ENCODE measurements at regions not wholly inside any gene's neighbourhood (a gene's known extent, or its start where the extent isn't known, plus 50 kb on each side); places are given as distances from the start of the nearest gene placed in this dataset.

DNA sequence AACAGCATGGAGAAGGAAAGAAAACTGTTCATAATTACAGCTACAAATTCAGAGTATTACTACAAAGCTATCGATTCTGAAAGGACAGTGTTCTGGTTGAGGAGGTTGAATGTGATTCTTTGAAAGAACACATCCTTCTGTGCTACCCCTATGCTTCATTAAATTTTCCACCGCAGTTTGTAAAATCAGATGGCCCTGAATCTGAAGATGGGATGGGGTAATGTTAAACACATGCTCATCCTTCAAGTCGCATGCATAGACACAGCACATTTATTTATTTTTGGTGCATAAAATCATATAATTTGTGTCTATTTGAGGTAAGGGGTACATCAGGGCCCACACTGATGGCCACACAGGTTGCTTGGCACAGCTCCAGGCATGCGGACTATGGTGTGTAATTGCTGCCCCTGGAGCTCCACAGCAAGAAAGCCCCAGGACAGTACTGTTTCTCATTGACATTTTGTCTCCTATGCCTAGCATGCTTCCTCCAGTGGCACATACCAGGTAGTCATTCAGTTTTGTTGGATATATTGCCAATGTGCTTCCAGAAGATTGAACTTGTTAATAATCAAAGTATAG, 238.8 kb upstream of the TANK start:
- H3K4me3 ChIP-seq (ENCODE audit: low read length in 2 of 2), result no peak overlapping the region
- no peaks in the 10 kb centered on the region for H3K4me1 ChIP-seq (ENCODE audit: insufficient read depth, low read length)
- H3K27me3 ChIP-seq (ENCODE audit: insufficient read depth, low read length), result no peaks in the 10 kb centered on the region
- no peak overlapping the region for H3K27ac ChIP-seq (ENCODE audit: low read depth, low read length)
- POLR2A ChIA-PET (ENCODE audit: partially characterized antibody), result no interaction called here
- no peaks in the 10 kb centered on the region for H3K36me3 ChIP-seq (ENCODE audit: insufficient read depth, low read length)
- H3K9me3 ChIP-seq (ENCODE audit: control insufficient read depth in 1 of 2, low read length in 2 of 2), result no peaks in the 10 kb centered on the region
- no peaks in the 10 kb centered on the region for H3K9me3 Mint-ChIP-seq
- no peak for DNase-seq
- H3K36me3 Mint-ChIP-seq, result no peaks in the 10 kb centered on the region
- H3K4me3 Mint-ChIP-seq, result no peak overlapping the region
- H3K4me1 Mint-ChIP-seq, result no peaks in the 10 kb centered on the region
- CTCF ChIA-PET (ENCODE audit: partially characterized antibody), result interaction anchor here (0.7 to 1.0 kb wide), 2 partner anchors 593 to 596 kb away, joined by 3 read pairs; no protein-coding TSS in a partner anchor
- intact Hi-C loops (cut with micrococcal nuclease), result no loop called here
- no peaks in the 10 kb centered on the region for H3K27me3 Mint-ChIP-seq
- no peak overlapping the region for H3K27ac Mint-ChIP-seq

DNA sequence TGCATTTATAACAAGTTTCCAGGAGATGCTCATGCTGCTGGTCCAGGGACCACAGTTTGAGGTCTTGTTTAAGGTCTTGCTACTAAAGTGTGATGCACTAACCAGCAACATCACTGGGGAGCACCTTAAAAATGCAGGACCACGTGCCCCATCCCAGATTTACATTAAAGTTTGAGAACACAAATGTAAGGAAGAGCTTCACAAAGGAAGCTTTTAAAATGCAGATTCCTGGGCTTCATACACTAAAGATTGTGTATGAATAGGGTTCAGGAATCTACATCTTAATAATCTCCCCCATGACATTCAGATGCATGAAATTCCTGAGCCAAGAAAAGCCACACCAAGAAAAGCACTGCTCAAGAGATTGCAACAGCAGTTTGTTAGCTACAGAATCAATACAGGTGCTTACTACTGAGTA, 235.3 kb upstream of the TANK start:
- Histone ChIP-seq H3K27ac (ENCODE audit: low read depth, low read length) (no peak overlapping the region), H3K36me3 (ENCODE audit: insufficient read depth, low read length) (no peaks in the 10 kb centered on the region), H3K27me3 (ENCODE audit: insufficient read depth, low read length) (no peaks in the 10 kb centered on the region), H3K4me3 (ENCODE audit: low read length in 2 of 2) (no peak overlapping the region), H3K9me3 (ENCODE audit: control insufficient read depth in 1 of 2, low read length in 2 of 2) (no peaks in the 10 kb centered on the region), H3K4me1 (ENCODE audit: insufficient read depth, low read length) (no peaks in the 10 kb centered on the region)
- Mint-ChIP-seq H3K36me3 (no peaks in the 10 kb centered on the region), H3K27me3 (peaks cover 1 to 5% of the 10 kb centered on the region in 2 donors), H3K4me1 (no peaks in the 10 kb centered on the region), H3K27ac (no peak overlapping the region), H3K4me3 (no peak overlapping the region), H3K9me3 (no peaks in the 10 kb centered on the region)
- intact Hi-C loops (cut with micrococcal nuclease), result no loop called here
- no peak for DNase-seq
- CTCF ChIA-PET (ENCODE audit: partially characterized antibody), result interaction anchor here (1.0 to 2.2 kb wide), 4 partner anchors 13 to 673 kb away, joined by 3 to 6 read pairs (median 4); no protein-coding TSS in a partner anchor
- POLR2A ChIA-PET (ENCODE audit: partially characterized antibody), result no interaction called here

DNA sequence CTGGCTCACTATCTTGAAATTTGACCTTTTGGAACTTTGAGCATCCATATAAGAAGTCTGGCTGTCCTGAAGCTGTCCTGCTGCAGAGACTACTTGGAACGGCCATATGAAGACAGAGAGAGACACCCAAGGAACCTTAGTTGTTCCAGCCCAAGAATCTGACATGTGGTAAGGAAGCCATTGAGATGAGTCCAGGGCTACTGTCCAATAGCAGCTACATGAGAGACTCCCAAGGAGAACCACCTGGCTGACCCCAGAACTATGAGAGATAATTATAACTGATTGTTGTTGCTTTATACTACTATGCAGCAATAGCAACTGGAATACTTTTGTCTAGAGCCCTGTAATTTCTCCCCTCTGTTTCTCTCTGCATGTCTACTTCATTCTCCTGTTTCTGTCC, 234.3 kb upstream of the TANK start:
- Mint-ChIP-seq H3K27ac (no peak overlapping the region), H3K4me3 (no peak overlapping the region), H3K4me1 (no peaks in the 10 kb centered on the region), H3K36me3 (no peaks in the 10 kb centered on the region), H3K27me3 (peaks cover 6 to 8% of the 10 kb centered on the region in 2 donors), H3K9me3 (no peaks in the 10 kb centered on the region)
- intact Hi-C loops (cut with micrococcal nuclease), result no loop called here
- H3K27me3 ChIP-seq (ENCODE audit: insufficient read depth, low read length), result no peaks in the 10 kb centered on the region
- no peak for DNase-seq
- no peak overlapping the region for H3K27ac ChIP-seq (ENCODE audit: low read depth, low read length)
- H3K4me1 ChIP-seq (ENCODE audit: insufficient read depth, low read length), result no peaks in the 10 kb centered on the region
- H3K4me3 ChIP-seq (ENCODE audit: low read length in 2 of 2), result no peak overlapping the region
- no peaks in the 10 kb centered on the region for H3K9me3 ChIP-seq (ENCODE audit: control insufficient read depth in 1 of 2, low read length in 2 of 2)
- H3K36me3 ChIP-seq (ENCODE audit: insufficient read depth, low read length), result no peaks in the 10 kb centered on the region
- CTCF ChIA-PET (ENCODE audit: partially characterized antibody), result interaction anchor here (1.8 to 2.2 kb wide), 2 partner anchors 602 to 674 kb away, joined by 5 to 6 read pairs; no protein-coding TSS in a partner anchor
- POLR2A ChIA-PET (ENCODE audit: partially characterized antibody), result no interaction called here

DNA sequence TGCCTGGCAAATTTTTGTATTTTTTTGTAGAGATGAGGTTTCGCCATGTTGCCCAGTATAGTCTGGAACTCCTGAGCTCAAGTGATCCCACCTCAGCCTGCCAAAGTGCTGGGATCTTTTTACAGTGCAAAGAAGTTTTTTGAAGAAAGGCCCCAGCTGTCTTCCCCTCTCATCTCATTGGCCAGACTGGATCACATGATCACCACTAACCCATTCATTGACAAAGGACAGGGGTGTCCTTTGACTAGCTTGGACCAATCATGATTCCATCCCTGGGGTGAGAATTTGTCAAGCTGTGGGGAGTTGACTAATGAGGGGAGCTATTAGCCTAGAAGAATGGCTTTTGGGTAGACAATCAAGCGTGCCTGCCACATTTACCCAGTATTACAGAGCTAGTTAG, 232.9 kb upstream of the TANK start:
- H3K4me1 Mint-ChIP-seq, result no peaks in the 10 kb centered on the region
- Histone ChIP-seq H3K9me3 (ENCODE audit: control insufficient read depth in 1 of 2, low read length in 2 of 2) (no peaks in the 10 kb centered on the region), H3K36me3 (ENCODE audit: insufficient read depth, low read length) (no peaks in the 10 kb centered on the region), H3K27ac (ENCODE audit: low read depth, low read length) (no peak overlapping the region), H3K4me3 (ENCODE audit: low read length in 2 of 2) (no peak overlapping the region), H3K27me3 (ENCODE audit: insufficient read depth, low read length) (no peaks in the 10 kb centered on the region), H3K4me1 (ENCODE audit: insufficient read depth, low read length) (no peaks in the 10 kb centered on the region)
- H3K27ac Mint-ChIP-seq, result no peak overlapping the region
- no peak for DNase-seq
- no peaks in the 10 kb centered on the region for H3K9me3 Mint-ChIP-seq
- intact Hi-C loops (cut with micrococcal nuclease), result no loop called here
- H3K27me3 Mint-ChIP-seq, result peaks cover 11% of the 10 kb centered on the region in 2 donors
- ChIA-PET CTCF (ENCODE audit: partially characterized antibody) (interaction anchor here (1.2 to 2.5 kb wide), 3 partner anchors 9 to 818 kb away, joined by 3 to 8 read pairs (median 3); no protein-coding TSS in a partner anchor), POLR2A (ENCODE audit: partially characterized antibody) (no interaction called here)
- no peaks in the 10 kb centered on the region for H3K36me3 Mint-ChIP-seq
- H3K4me3 Mint-ChIP-seq, result no peak overlapping the region

DNA sequence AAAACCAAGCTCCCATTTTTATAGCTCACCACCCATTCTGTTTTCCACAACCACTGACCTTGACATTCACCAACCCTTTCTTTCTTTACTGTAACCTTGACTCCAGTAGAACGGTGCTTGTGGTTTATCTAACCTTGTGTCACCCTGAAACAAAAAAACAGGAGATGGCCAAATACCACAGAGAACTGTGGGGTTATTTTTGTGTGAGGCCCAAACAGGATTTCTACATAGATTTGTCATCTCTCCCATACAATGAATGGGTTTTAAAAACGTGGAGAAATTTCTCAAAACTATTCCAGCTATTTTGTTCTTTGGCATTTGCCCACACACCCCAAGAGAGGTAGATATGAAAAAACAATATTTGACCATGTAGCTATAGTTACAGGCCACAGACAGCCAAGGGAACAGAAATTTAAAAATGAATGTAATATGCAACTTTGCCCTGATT, 231.3 kb upstream of the TANK start:
- Histone ChIP-seq H3K9me3 (ENCODE audit: control insufficient read depth in 1 of 2, low read length in 2 of 2) (no peaks in the 10 kb centered on the region), H3K36me3 (ENCODE audit: insufficient read depth, low read length) (no peaks in the 10 kb centered on the region), H3K27me3 (ENCODE audit: insufficient read depth, low read length) (no peaks in the 10 kb centered on the region), H3K27ac (ENCODE audit: low read depth, low read length) (no peak overlapping the region), H3K4me1 (ENCODE audit: insufficient read depth, low read length) (no peaks in the 10 kb centered on the region), H3K4me3 (ENCODE audit: low read length in 2 of 2) (no peak overlapping the region)
- Mint-ChIP-seq H3K9me3 (no peaks in the 10 kb centered on the region), H3K27ac (no peak overlapping the region), H3K4me3 (no peak overlapping the region), H3K4me1 (no peaks in the 10 kb centered on the region), H3K36me3 (no peaks in the 10 kb centered on the region), H3K27me3 (peaks cover 11% of the 10 kb centered on the region in 2 donors)
- intact Hi-C loops (cut with micrococcal nuclease), result no loop called here
- ChIA-PET CTCF (ENCODE audit: partially characterized antibody) (interaction anchor here (2.5 kb wide), 1 partner anchor 10 kb away, joined by 8 read pairs; no protein-coding TSS in a partner anchor), POLR2A (ENCODE audit: partially characterized antibody) (no interaction called here)
- DNase-seq, result no peak

DNA sequence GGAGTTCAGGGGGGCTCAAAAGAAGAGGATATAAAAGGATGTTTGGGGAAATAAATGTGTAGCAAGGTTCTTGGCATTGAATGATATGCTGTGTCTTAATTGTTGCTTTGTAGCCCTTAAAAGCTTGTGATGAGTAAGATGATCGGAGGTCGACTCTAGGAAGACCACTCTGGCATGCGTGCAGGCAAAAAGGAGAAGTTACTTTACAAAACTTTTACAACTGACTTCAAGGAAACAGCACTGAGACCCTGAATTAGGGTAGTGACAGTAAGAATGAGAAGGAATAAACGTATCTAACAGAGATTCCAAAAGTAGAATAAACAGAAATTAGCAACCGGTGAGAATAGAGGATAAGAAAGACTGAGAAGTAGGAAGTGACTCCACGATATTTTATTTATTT, 228.7 kb upstream of the TANK start:
- H3K27me3 Mint-ChIP-seq, result peaks cover 11% of the 10 kb centered on the region in 2 donors
- H3K36me3 Mint-ChIP-seq, result no peaks in the 10 kb centered on the region
- Histone ChIP-seq H3K27me3 (ENCODE audit: insufficient read depth, low read length) (no peaks in the 10 kb centered on the region), H3K36me3 (ENCODE audit: insufficient read depth, low read length) (no peaks in the 10 kb centered on the region), H3K4me1 (ENCODE audit: insufficient read depth, low read length) (no peaks in the 10 kb centered on the region), H3K27ac (ENCODE audit: low read depth, low read length) (no peak overlapping the region), H3K9me3 (ENCODE audit: control insufficient read depth in 1 of 2, low read length in 2 of 2) (no peaks in the 10 kb centered on the region), H3K4me3 (ENCODE audit: low read length in 2 of 2) (no peak overlapping the region)
- DNase-seq, result no peak
- H3K27ac Mint-ChIP-seq, result no peak overlapping the region
- intact Hi-C loops (cut with micrococcal nuclease), result no loop called here
- H3K9me3 Mint-ChIP-seq, result no peaks in the 10 kb centered on the region
- H3K4me3 Mint-ChIP-seq, result no peak overlapping the region
- ChIA-PET CTCF (ENCODE audit: partially characterized antibody) (no interaction called here), POLR2A (ENCODE audit: partially characterized antibody) (no interaction called here)
- H3K4me1 Mint-ChIP-seq, result no peaks in the 10 kb centered on the region

DNA sequence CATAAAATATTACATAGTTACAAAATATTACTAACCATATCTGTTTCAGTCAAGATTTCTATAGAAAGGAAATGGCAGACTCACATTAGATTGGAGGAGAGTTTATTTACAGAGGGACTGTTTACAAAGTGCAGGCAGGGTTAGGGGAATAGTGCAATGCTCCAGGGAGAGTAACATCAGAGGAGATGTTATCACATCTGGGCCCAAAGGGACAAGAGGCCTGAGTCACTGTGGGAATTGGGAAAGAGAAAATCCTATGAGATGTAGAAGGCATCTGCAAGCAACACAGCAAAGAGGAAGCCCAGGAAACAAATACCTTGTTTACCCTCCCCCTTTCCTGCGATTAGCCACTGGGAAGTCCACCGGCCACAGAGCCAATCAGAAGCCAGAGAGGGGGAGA, 227.3 kb upstream of the TANK start:
- Histone ChIP-seq H3K27ac (ENCODE audit: low read depth, low read length) (no peak overlapping the region), H3K36me3 (ENCODE audit: insufficient read depth, low read length) (no peaks in the 10 kb centered on the region), H3K9me3 (ENCODE audit: control insufficient read depth in 1 of 2, low read length in 2 of 2) (no peaks in the 10 kb centered on the region), H3K4me1 (ENCODE audit: insufficient read depth, low read length) (no peaks in the 10 kb centered on the region), H3K27me3 (ENCODE audit: insufficient read depth, low read length) (no peaks in the 10 kb centered on the region), H3K4me3 (ENCODE audit: low read length in 2 of 2) (no peak overlapping the region)
- peaks cover 12 to 16% of the 10 kb centered on the region in 2 donors for H3K27me3 Mint-ChIP-seq
- intact Hi-C loops (cut with micrococcal nuclease), result no loop called here
- H3K36me3 Mint-ChIP-seq, result no peaks in the 10 kb centered on the region
- no peak overlapping the region for H3K4me3 Mint-ChIP-seq
- ChIA-PET CTCF (ENCODE audit: partially characterized antibody) (no interaction called here), POLR2A (ENCODE audit: partially characterized antibody) (no interaction called here)
- no peak overlapping the region for H3K27ac Mint-ChIP-seq
- no peaks in the 10 kb centered on the region for H3K4me1 Mint-ChIP-seq
- DNase-seq, result no peak
- H3K9me3 Mint-ChIP-seq, result peaks cover 0 to 3% (median 0%) of the 10 kb centered on the region in 8 donors

Measured in CD4-positive, alpha-beta memory T cell (primary cell).